Naive thymus-derived CD4-positive, alpha-beta T cell (primary cell): ENCODE measurements at regions not wholly inside any gene's neighbourhood (a gene's known extent, or its start where the extent isn't known, plus 50 kb on each side); places are given as distances from the start of the nearest gene placed in this dataset.

ENCODE experiments used
- ATAC-seq: fragments of 150-1000 bp; cut with Tn5 transposase; 2 replicates; pipeline ENCODE4 v1.10.0; 2021; ENCODE audit warnings: mild to moderate bottlenecking, moderate library complexity
- CTCF ChIA-PET: fragments of 350-600 bp; sonication (Branson Sonifier 250); formaldehyde crosslinking; loops from one replicate; lab custom pipeline; 2021; ENCODE audit warnings: antibody characterized with exemption; lab: Charles Lee
- POLR2A ChIA-PET: fragments of 350-600 bp; sonication (Branson Sonifier 250); formaldehyde crosslinking; loops from one replicate; lab custom pipeline; 2021; ENCODE audit warnings: antibody characterized with exemption, inconsistent platforms; lab: Charles Lee
- DNase-seq, 9 donors: peaks; one replicate each; pipeline versions ENCODE4 v3.0.0 to v3.0.0-alpha.2; 2020 to 2022; ENCODE audit warnings: mixed read lengths in 1 of 9
- H3K27ac ChIP-seq: one replicate; pipeline ENCODE4 v1.7.0; 2013; ENCODE audit warnings: mild to moderate bottlenecking, low read depth, low read length, moderate library complexity
- H3K27me3 ChIP-seq, 2 donors: one replicate each; pipeline ENCODE4 v1.7.0; 2013; ENCODE audit warnings: low read length in 2 of 2, mild to moderate bottlenecking in 2 of 2, moderate library complexity in 2 of 2; ENCODE audit not compliant: control insufficient read depth in 2 of 2, insufficient read depth in 2 of 2
- H3K36me3 ChIP-seq, 3 experiments: 1 replicate in 2 of 3; 2 replicates in 1 of 3; pipeline ENCODE4 v1.7.0; 2013; ENCODE audit warnings: low read length in 3 of 3, mild to moderate bottlenecking in 3 of 3, moderate library complexity in 1 of 3; ENCODE audit not compliant: insufficient read depth in 3 of 3, control insufficient read depth in 2 of 3
- H3K4me1 ChIP-seq, 2 donors: one replicate each; pipeline ENCODE4 v1.7.0; 2013; ENCODE audit warnings: low read length in 2 of 2, mild to moderate bottlenecking in 2 of 2, moderate library complexity in 1 of 2; ENCODE audit not compliant: control insufficient read depth in 2 of 2, insufficient read depth in 2 of 2
- H3K4me3 ChIP-seq: 2 replicates; pipeline ENCODE4 v1.7.0; 2013; ENCODE audit warnings: mild to moderate bottlenecking, low read length
- H3K9me3 ChIP-seq, 3 experiments: 1 replicate in 2 of 3; 2 replicates in 1 of 3; pipeline ENCODE4 v1.7.0; 2013; ENCODE audit warnings: low read length in 3 of 3; ENCODE audit not compliant: control insufficient read depth in 2 of 3
- H3K27ac Mint-ChIP-seq, 9 donors: one replicate each; pipeline ENCODE4 v1.8.0; 2020 to 2022; ENCODE audit warnings: mixed read lengths in 9 of 9, mild to moderate bottlenecking in 8 of 9, moderate library complexity in 5 of 9, inconsistent platforms in 2 of 9
- H3K27me3 Mint-ChIP-seq, 5 donors: one replicate each; pipeline ENCODE4 v1.8.0; 2021 to 2022; ENCODE audit warnings: mixed read lengths in 5 of 5, mild to moderate bottlenecking in 1 of 5
- H3K36me3 Mint-ChIP-seq, 5 donors: one replicate each; pipeline ENCODE4 v1.8.0; 2020 to 2022; ENCODE audit warnings: mixed read lengths in 5 of 5, mild to moderate bottlenecking in 3 of 5, inconsistent platforms in 1 of 5
- H3K4me1 Mint-ChIP-seq, 7 donors: one replicate each; pipeline ENCODE4 v1.8.0; 2020 to 2022; ENCODE audit warnings: mixed read lengths in 7 of 7, mild to moderate bottlenecking in 3 of 7, inconsistent platforms in 1 of 7
- H3K4me3 Mint-ChIP-seq, 10 donors: one replicate each; pipeline ENCODE4 v1.8.0; 2020 to 2022; ENCODE audit warnings: mild to moderate bottlenecking in 10 of 10, mixed read lengths in 10 of 10, moderate library complexity in 6 of 10, inconsistent platforms in 2 of 10
- H3K9me3 Mint-ChIP-seq, 11 donors: one replicate each; pipeline ENCODE4 v1.8.0; 2020 to 2022; ENCODE audit warnings: mixed read lengths in 11 of 11, mild to moderate bottlenecking in 4 of 11, inconsistent platforms in 1 of 11, moderate library complexity in 1 of 11
- intact Hi-C, 2 donors: fragments of 100-400 bp; cut with micrococcal nuclease; formaldehyde crosslinking; loops; one replicate each; pipeline ENCODE4 v1.15.1; 2023

- ATAC-seq = no peak
- intact Hi-C loops = no loop called here
Observed at GRCh38 chr13:107139006-107139405, 571.1 kb upstream of the ARGLU1 start.

GRCh38 chr13:107138486-107138885, 570.5 kb upstream of the ARGLU1 start:
- ChIA-PET POLR2A (no interaction called here), CTCF (no interaction called here)
- ATAC-seq (no peak), DNase-seq (no peak)
- peaks cover 0 to 10% (median 2%) of the 10 kb centered on the region in 11 donors for H3K9me3 Mint-ChIP-seq
- Histone ChIP-seq H3K9me3 (peaks cover 0 to 6% (median 0%) of the 10 kb centered on the region in 3 experiments), H3K27ac (no peak overlapping the region), H3K36me3 (no peaks in the 10 kb centered on the region), H3K4me3 (no peak overlapping the region), H3K4me1 (no peaks in the 10 kb centered on the region), H3K27me3 (no peaks in the 10 kb centered on the region)
- intact Hi-C loops = no loop called here
- no peaks in the 10 kb centered on the region for H3K36me3 Mint-ChIP-seq
- no peaks in the 10 kb centered on the region for H3K27me3 Mint-ChIP-seq
- H3K4me3 Mint-ChIP-seq = no peak overlapping the region
- no peak overlapping the region for H3K27ac Mint-ChIP-seq
- H3K4me1 Mint-ChIP-seq = no peaks in the 10 kb centered on the region

More at GRCh38 chr13:107139006-107139405, 571.1 kb upstream of the ARGLU1 start:
- no peaks in the 10 kb centered on the region for H3K36me3 ChIP-seq
- POLR2A ChIA-PET = no interaction called here
- peaks cover 0 to 10% (median 1%) of the 10 kb centered on the region in 11 donors for H3K9me3 Mint-ChIP-seq
- H3K36me3 Mint-ChIP-seq = no peaks in the 10 kb centered on the region
- no peak overlapping the region for H3K4me3 ChIP-seq
- no peaks in the 10 kb centered on the region for H3K4me1 Mint-ChIP-seq
- H3K27ac Mint-ChIP-seq = no peak overlapping the region
- H3K4me3 Mint-ChIP-seq = no peak overlapping the region
- DNase-seq = no peak
- H3K9me3 ChIP-seq = peaks cover 0 to 6% (median 0%) of the 10 kb centered on the region in 3 experiments
- no peak overlapping the region for H3K27ac ChIP-seq
- CTCF ChIA-PET = no interaction called here
- H3K4me1 ChIP-seq = no peaks in the 10 kb centered on the region
- no peaks in the 10 kb centered on the region for H3K27me3 ChIP-seq
- no peaks in the 10 kb centered on the region for H3K27me3 Mint-ChIP-seq

DNA sequence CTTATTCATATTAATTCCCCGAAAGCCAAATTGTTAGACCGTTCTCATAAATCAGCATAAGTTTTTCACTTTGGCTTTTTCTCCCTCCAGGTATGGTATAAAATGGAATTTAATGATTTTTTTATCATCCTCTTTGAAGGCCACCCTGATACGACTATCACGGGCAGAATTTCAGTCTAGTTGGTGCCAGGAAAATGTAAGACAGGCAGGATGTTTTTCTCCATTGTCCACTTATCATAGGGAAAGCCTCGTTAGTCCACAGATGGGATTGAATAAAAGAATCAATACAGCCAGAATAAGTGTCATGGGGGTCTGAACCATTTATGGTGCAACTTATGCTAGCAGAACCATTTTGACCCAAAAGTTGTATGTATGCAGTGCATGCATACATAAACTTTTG, 566.0 kb upstream of the ARGLU1 start:
- Histone ChIP-seq H3K9me3 (peaks cover 0 to 6% (median 0%) of the 10 kb centered on the region in 3 experiments), H3K27ac (no peak overlapping the region), H3K4me1 (no peaks in the 10 kb centered on the region), H3K4me3 (no peak overlapping the region), H3K27me3 (no peaks in the 10 kb centered on the region), H3K36me3 (no peaks in the 10 kb centered on the region)
- Mint-ChIP-seq H3K4me3 (no peak overlapping the region), H3K9me3 (peaks cover 0 to 15% (median 5%) of the 10 kb centered on the region in 11 donors), H3K27ac (no peak overlapping the region), H3K4me1 (no peaks in the 10 kb centered on the region), H3K27me3 (no peaks in the 10 kb centered on the region), H3K36me3 (no peaks in the 10 kb centered on the region)
- ChIA-PET POLR2A (no interaction called here), CTCF (no interaction called here)
- intact Hi-C loops = no loop called here
- ATAC-seq (no peak), DNase-seq (no peak)

DNA sequence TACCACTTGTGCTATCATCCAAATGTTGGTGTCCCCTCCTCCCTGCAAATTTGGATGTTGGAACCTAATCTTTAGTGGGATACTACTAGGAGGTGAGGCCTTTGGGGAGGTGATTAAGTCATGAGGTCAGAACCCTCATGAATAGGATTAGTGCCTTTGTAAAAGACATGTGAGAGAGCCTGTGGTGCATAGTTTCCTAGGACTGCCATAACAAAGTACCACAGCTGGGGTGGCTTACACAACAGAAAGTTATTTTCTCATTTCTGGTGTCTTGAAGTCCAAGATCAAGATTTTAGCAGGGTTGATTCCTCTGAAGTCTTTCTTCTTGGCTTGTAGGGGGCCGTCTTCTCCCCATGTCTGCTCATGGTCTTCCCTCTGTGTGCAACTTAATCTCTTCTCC, 562.6 kb upstream of the ARGLU1 start:
- DNase-seq (no peak), ATAC-seq (no peak)
- H3K4me1 ChIP-seq = no peaks in the 10 kb centered on the region
- no peak overlapping the region for H3K27ac ChIP-seq
- Mint-ChIP-seq H3K4me1 (no peaks in the 10 kb centered on the region), H3K36me3 (no peaks in the 10 kb centered on the region), H3K27me3 (no peaks in the 10 kb centered on the region), H3K27ac (no peak overlapping the region), H3K9me3 (peaks cover 1 to 27% (median 8%) of the 10 kb centered on the region in 11 donors), H3K4me3 (no peak overlapping the region)
- H3K36me3 ChIP-seq = no peaks in the 10 kb centered on the region
- H3K4me3 ChIP-seq = no peak overlapping the region
- CTCF ChIA-PET = no interaction called here
- H3K9me3 ChIP-seq = peaks cover 0 to 6% (median 0%) of the 10 kb centered on the region in 3 experiments
- no peaks in the 10 kb centered on the region for H3K27me3 ChIP-seq
- POLR2A ChIA-PET = no interaction called here
- intact Hi-C loops = no loop called here

- no peak overlapping the region for H3K4me3 Mint-ChIP-seq
- no peaks in the 10 kb centered on the region for H3K27me3 Mint-ChIP-seq
- CTCF ChIA-PET = no interaction called here
- H3K27ac Mint-ChIP-seq = no peak overlapping the region
- H3K9me3 Mint-ChIP-seq = peaks cover 0 to 19% (median 4%) of the 10 kb centered on the region in 11 donors
- no peak overlapping the region for H3K4me3 ChIP-seq
- no peaks in the 10 kb centered on the region for H3K4me1 ChIP-seq
- no peaks in the 10 kb centered on the region for H3K36me3 ChIP-seq
- H3K9me3 ChIP-seq = no peaks in the 10 kb centered on the region
- no peak for DNase-seq
- POLR2A ChIA-PET = no interaction called here
- ATAC-seq = no peak
- no peaks in the 10 kb centered on the region for H3K27me3 ChIP-seq
- no peaks in the 10 kb centered on the region for H3K36me3 Mint-ChIP-seq
- no peaks in the 10 kb centered on the region for H3K4me1 Mint-ChIP-seq
- H3K27ac ChIP-seq = no peak overlapping the region
- intact Hi-C loops = no loop called here
Observed at GRCh38 chr13:107124730-107125129, 556.8 kb upstream of the ARGLU1 start.

DNA sequence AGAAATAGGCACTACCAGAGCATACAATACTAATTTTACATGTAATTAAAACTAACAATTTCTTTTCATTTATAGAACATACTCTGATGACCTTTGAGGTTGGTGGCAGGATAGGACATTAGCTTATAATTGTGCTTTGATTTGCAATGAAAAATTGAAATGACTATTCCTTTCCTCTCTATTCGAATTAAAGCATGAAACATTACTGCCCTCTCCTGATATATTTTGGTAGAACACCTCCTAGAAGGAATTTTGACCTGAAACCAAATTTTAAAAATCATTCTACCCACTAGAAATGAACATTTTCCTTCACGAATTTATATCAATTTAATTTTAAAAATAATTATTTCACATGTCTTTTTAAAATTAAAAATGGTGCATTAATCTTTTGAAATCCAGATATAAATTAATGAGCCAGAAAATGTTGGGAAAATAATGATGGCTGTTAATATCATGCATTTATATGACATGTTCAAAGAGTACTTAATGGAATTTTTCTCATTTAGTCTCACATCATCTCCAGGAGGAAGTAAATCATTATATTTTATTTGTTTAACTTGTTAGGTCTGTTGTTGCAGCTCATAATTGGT, 556.3 kb upstream of the ARGLU1 start:
- H3K4me3 ChIP-seq = no peak overlapping the region
- ChIA-PET POLR2A (no interaction called here), CTCF (no interaction called here)
- Mint-ChIP-seq H3K4me1 (no peaks in the 10 kb centered on the region), H3K27ac (no peak overlapping the region), H3K4me3 (no peak overlapping the region), H3K9me3 (peaks cover 0 to 19% (median 4%) of the 10 kb centered on the region in 11 donors), H3K36me3 (no peaks in the 10 kb centered on the region), H3K27me3 (no peaks in the 10 kb centered on the region)
- H3K4me1 ChIP-seq = no peaks in the 10 kb centered on the region
- H3K27ac ChIP-seq = no peak overlapping the region
- no peaks in the 10 kb centered on the region for H3K36me3 ChIP-seq
- DNase-seq = no peak
- no peak for ATAC-seq
- intact Hi-C loops = no loop called here
- no peaks in the 10 kb centered on the region for H3K27me3 ChIP-seq
- H3K9me3 ChIP-seq = no peaks in the 10 kb centered on the region

DNA sequence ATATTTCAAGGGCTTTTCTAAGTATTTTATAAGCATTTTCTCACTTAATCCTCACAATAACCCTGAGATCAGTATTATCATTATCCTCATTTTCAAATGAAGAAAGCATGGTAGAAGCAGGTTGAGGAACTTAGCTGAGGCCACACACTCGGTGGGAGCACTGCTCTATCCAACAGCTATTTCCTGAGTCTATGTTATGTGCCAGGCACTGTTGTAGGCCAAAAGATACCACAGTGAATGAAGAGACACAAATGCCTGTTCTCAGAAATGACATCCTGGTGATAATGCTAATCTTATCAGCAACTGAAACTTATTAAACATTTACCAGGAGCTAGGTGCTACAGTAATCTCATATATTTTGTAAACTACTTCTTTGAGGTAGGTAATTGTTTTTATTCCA, 553.9 kb upstream of the ARGLU1 start:
- H3K27me3 ChIP-seq = no peaks in the 10 kb centered on the region
- H3K4me3 Mint-ChIP-seq = no peak overlapping the region
- no peaks in the 10 kb centered on the region for H3K36me3 Mint-ChIP-seq
- POLR2A ChIA-PET = no interaction called here
- intact Hi-C loops = no loop called here
- ATAC-seq = no peak
- no peaks in the 10 kb centered on the region for H3K4me1 Mint-ChIP-seq
- H3K36me3 ChIP-seq = no peaks in the 10 kb centered on the region
- peaks cover 0 to 8% (median 4%) of the 10 kb centered on the region in 5 donors for H3K27me3 Mint-ChIP-seq
- DNase-seq = no peak
- H3K27ac Mint-ChIP-seq = no peak overlapping the region
- no peak overlapping the region for H3K4me3 ChIP-seq
- H3K9me3 Mint-ChIP-seq = peaks cover 0 to 13% (median 0%) of the 10 kb centered on the region in 11 donors
- H3K9me3 ChIP-seq = no peaks in the 10 kb centered on the region
- H3K4me1 ChIP-seq = no peaks in the 10 kb centered on the region
- H3K27ac ChIP-seq = no peak overlapping the region
- CTCF ChIA-PET = interaction anchor here (1.0 kb wide), 1 partner anchor 27 kb away, joined by 5 read pairs; no protein-coding TSS in a partner anchor
